ENCODE measurements at regions not wholly inside any gene's neighbourhood (a gene's known extent, or its start where the extent isn't known, plus 50 kb on each side); places are given as distances from the start of the nearest gene placed in this dataset.

GRCh38 chr10:36989233-36989632 lies 136.2 kb upstream of the ANKRD30A start:
- TF ChIP-seq, protein P1, sequence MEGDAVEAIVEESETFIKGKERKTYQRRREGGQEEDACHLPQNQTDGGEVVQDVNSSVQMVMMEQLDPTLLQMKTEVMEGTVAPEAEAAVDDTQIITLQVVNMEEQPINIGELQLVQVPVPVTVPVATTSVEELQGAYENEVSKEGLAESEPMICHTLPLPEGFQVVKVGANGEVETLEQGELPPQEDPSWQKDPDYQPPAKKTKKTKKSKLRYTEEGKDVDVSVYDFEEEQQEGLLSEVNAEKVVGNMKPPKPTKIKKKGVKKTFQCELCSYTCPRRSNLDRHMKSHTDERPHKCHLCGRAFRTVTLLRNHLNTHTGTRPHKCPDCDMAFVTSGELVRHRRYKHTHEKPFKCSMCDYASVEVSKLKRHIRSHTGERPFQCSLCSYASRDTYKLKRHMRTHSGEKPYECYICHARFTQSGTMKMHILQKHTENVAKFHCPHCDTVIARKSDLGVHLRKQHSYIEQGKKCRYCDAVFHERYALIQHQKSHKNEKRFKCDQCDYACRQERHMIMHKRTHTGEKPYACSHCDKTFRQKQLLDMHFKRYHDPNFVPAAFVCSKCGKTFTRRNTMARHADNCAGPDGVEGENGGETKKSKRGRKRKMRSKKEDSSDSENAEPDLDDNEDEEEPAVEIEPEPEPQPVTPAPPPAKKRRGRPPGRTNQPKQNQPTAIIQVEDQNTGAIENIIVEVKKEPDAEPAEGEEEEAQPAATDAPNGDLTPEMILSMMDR (IDR thresholded peaks at IDR 0.05 in 4 of 5, conservative IDR thresholded peaks at IDR 0.05 in 1 of 5), result no peak
- TF ChIP-seq POLR2A (IDR thresholded peaks at IDR 0.05), result no peak

Measured in gastrocnemius medialis (tissue), 4 donors.